ENCODE measurements at regions not wholly inside any gene's neighbourhood (a gene's known extent, or its start where the extent isn't known, plus 50 kb on each side); places are given as distances from the start of the nearest gene placed in this dataset.

- DNase-seq (ENCODE audit: low spot score): no peak
Observed at GRCh38 chr1:13970631-13971247, 270.8 kb downstream of the PRDM2 start.

- no peak for DNase-seq (ENCODE audit: low spot score)
Observed at GRCh38 chr1:13976485-13976884, 276.5 kb downstream of the PRDM2 start.

- no peak for DNase-seq (ENCODE audit: low spot score)
Observed at GRCh38 chr1:13981142-13981541, 281.2 kb downstream of the PRDM2 start.

GRCh38 chr1:13983393-13983792 is 283.4 kb downstream of the PRDM2 start:
- DNase-seq (ENCODE audit: low spot score): no peak

GRCh38 chr1:13990939-13991338 is 291.0 kb downstream of the PRDM2 start:
- DNase-seq (ENCODE audit: low spot score): no peak

GRCh38 chr1:13992489-13993285 is 292.7 kb downstream of the PRDM2 start:
- no peak for DNase-seq (ENCODE audit: low spot score)

- no peak for DNase-seq (ENCODE audit: low spot score)
Observed at GRCh38 chr1:13994386-13994785, 294.4 kb downstream of the PRDM2 start.

- DNase-seq (ENCODE audit: low spot score): no peak
Observed at GRCh38 chr1:13996334-13996733, 296.3 kb downstream of the PRDM2 start.

GRCh38 chr1:14003552-14003951 is 303.6 kb downstream of the PRDM2 start:
- DNase-seq (ENCODE audit: low spot score): no peak

GRCh38 chr1:14009582-14009981 is 309.6 kb downstream of the PRDM2 start:
- DNase-seq (ENCODE audit: low spot score): no peak

GRCh38 chr1:14010476-14010875 is 310.5 kb downstream of the PRDM2 start:
- DNase-seq (ENCODE audit: low spot score): no peak

GRCh38 chr1:14011132-14011531 is 311.1 kb downstream of the PRDM2 start:
- no peak for DNase-seq (ENCODE audit: low spot score)

- no peak for DNase-seq (ENCODE audit: low spot score)
Observed at GRCh38 chr1:14011888-14012287, 311.9 kb downstream of the PRDM2 start.

GRCh38 chr1:14014929-14015328 is 314.9 kb downstream of the PRDM2 start:
- no peak for DNase-seq (ENCODE audit: low spot score)

GRCh38 chr1:14015917-14016316 is 315.9 kb downstream of the PRDM2 start:
- DNase-seq (ENCODE audit: low spot score): no peak

GRCh38 chr1:14017531-14017961 is 317.6 kb downstream of the PRDM2 start:
- peak; percentile 40 for DNase-seq (ENCODE audit: low spot score)

GRCh38 chr1:14019461-14019860 is 319.5 kb downstream of the PRDM2 start:
- DNase-seq (ENCODE audit: low spot score): no peak

GRCh38 chr1:14020006-14020405 is 320.0 kb downstream of the PRDM2 start:
- DNase-seq (ENCODE audit: low spot score): no peak

GRCh38 chr1:14027099-14027498 is 327.1 kb downstream of the PRDM2 start:
- DNase-seq (ENCODE audit: low spot score): no peak

GRCh38 chr1:14031461-14031860 is 331.5 kb downstream of the PRDM2 start:
- no peak for DNase-seq (ENCODE audit: low spot score)

- DNase-seq (ENCODE audit: low spot score): no peak
Observed at GRCh38 chr1:14034506-14034905, 334.5 kb downstream of the PRDM2 start.

GRCh38 chr1:14037101-14037847 is 337.3 kb downstream of the PRDM2 start:
- DNase-seq (ENCODE audit: low spot score): no peak

All from globus pallidus (tissue), 1 donor.